ENCODE measurements at regions not wholly inside any gene's neighbourhood (a gene's known extent, or its start where the extent isn't known, plus 50 kb on each side); places are given as distances from the start of the nearest gene placed in this dataset.

DNA sequence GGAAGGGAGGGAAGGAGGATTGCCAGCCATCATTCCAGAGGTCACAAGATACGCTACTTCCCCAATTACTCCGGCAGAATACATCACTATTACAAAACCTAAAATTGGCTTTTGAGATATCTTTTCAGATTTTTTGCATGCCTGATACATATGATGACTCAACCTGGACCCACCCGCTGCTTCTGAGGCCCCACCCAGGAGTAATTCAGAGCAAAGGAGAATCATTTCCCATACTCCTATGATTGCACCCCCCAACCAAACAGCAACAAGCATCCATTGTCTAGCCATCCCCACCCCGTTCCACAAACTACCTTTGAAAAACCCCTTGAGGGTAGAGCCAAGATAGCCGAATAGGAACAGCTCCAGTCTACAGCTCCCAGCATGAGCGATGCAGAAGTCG, 163.5 kb upstream of the GJE1 start:
- no peak for TF ChIP-seq EZH2 (IDR thresholded peaks at IDR 0.05; ENCODE audit: insufficient read depth, poor library complexity, severe bottlenecking)
- no peak for TF ChIP-seq EZH2phosphoT487 (IDR thresholded peaks at IDR 0.05; ENCODE audit: insufficient read depth, low read depth)

All from GM23248 (cell line).